Trophoblast cell (in vitro differentiated cells and primary cell): ENCODE measurements at regions not wholly inside any gene's neighbourhood (a gene's known extent, or its start where the extent isn't known, plus 50 kb on each side); places are given as distances from the start of the nearest gene placed in this dataset.
A peak's percentile ranks its signal among the peaks of the same experiment; 100 is the strongest.

Source experiments
- DNase-seq, 2 donors: peaks; one replicate each; pipeline ENCODE4 v3.0.0-alpha.2; 2016
- H2AFZ ChIP-seq: 2 replicates; pipeline ENCODE4 v1.6.1; 2013; ENCODE audit warnings: low read length, moderate library complexity, mild to moderate bottlenecking; ENCODE audit not compliant: insufficient read depth, poor library complexity
- H2AK5ac ChIP-seq: 2 replicates; pipeline ENCODE4 v1.6.1; 2013; ENCODE audit warnings: mild to moderate bottlenecking, low read length
- H2BK120ac ChIP-seq: 2 replicates; pipeline ENCODE4 v1.6.1; 2013; ENCODE audit warnings: low read length, mild to moderate bottlenecking, moderate library complexity; ENCODE audit not compliant: insufficient read depth, poor library complexity
- H2BK12ac ChIP-seq: 2 replicates; pipeline ENCODE4 v1.6.1; 2013; ENCODE audit warnings: mild to moderate bottlenecking, low read length, moderate library complexity
- H2BK5ac ChIP-seq: 2 replicates; pipeline ENCODE4 v1.6.1; 2013; ENCODE audit warnings: low read length, low read depth, moderate library complexity, mild to moderate bottlenecking; ENCODE audit not compliant: poor library complexity
- H3K14ac ChIP-seq: 2 replicates; pipeline ENCODE4 v1.6.1; 2013; ENCODE audit warnings: mild to moderate bottlenecking, low read length
- H3K18ac ChIP-seq: 2 replicates; pipeline ENCODE4 v1.6.1; 2013; ENCODE audit warnings: mild to moderate bottlenecking, low read length
- H3K23ac ChIP-seq: 2 replicates; pipeline ENCODE4 v1.6.1; 2013; ENCODE audit warnings: low read length
- H3K27ac ChIP-seq: 2 replicates; pipeline ENCODE4 v1.5.1; 2013; ENCODE audit warnings: low read depth, mild to moderate bottlenecking, inconsistent platforms, low read length, moderate library complexity
- H3K27me3 ChIP-seq: 2 replicates; pipeline ENCODE4 v1.6.1; 2013; ENCODE audit warnings: inconsistent platforms, mild to moderate bottlenecking, low read length, moderate library complexity; ENCODE audit not compliant: insufficient read depth
- H3K36me3 ChIP-seq, 2 experiments: 1 replicate in 1 of 2; 2 replicates in 1 of 2; pipeline ENCODE4 v1.6.1; 2013; ENCODE audit warnings: low read length in 2 of 2, mild to moderate bottlenecking in 2 of 2, moderate library complexity in 1 of 2; ENCODE audit not compliant: insufficient read depth in 2 of 2, control insufficient read depth in 1 of 2
- H3K4ac ChIP-seq: 2 replicates; pipeline ENCODE4 v1.6.1; 2013; ENCODE audit warnings: low read depth, mild to moderate bottlenecking, low read length, moderate library complexity
- H3K4me1 ChIP-seq, 2 experiments: 1 replicate in 1 of 2; 2 replicates in 1 of 2; pipeline ENCODE4 v1.6.1; 2013; ENCODE audit warnings: low read length in 2 of 2, mild to moderate bottlenecking in 2 of 2, moderate library complexity in 1 of 2; ENCODE audit not compliant: insufficient read depth in 2 of 2, control insufficient read depth in 1 of 2
- H3K4me2 ChIP-seq: 2 replicates; pipeline ENCODE4 v1.6.1; 2013; ENCODE audit warnings: inconsistent platforms, mild to moderate bottlenecking, low read length, moderate library complexity
- H3K4me3 ChIP-seq: 2 replicates; pipeline ENCODE4 v1.5.1; 2013; ENCODE audit warnings: mild to moderate bottlenecking, low read depth, low read length, inconsistent platforms
- H3K79me1 ChIP-seq: one replicate; pipeline ENCODE4 v1.6.1; 2013; ENCODE audit warnings: low read length
- H3K79me2 ChIP-seq: 2 replicates; pipeline ENCODE4 v1.6.1; 2013; ENCODE audit warnings: low read length, mild to moderate bottlenecking; ENCODE audit not compliant: control insufficient read depth, insufficient read depth, poor library complexity
- H3K9ac ChIP-seq: 2 replicates; pipeline ENCODE4 v1.6.1; 2013; ENCODE audit warnings: mild to moderate bottlenecking, low read length
- H3K9me3 ChIP-seq: 2 replicates; pipeline ENCODE4 v1.6.1; 2013; ENCODE audit warnings: low read depth, mild to moderate bottlenecking, control low read depth, inconsistent platforms, low read length; ENCODE audit not compliant: insufficient read depth
- H4K12ac ChIP-seq: 2 replicates; pipeline ENCODE4 v1.6.1; 2013; ENCODE audit warnings: low read depth, mild to moderate bottlenecking, low read length, moderate library complexity
- H4K8ac ChIP-seq: 2 replicates; pipeline ENCODE4 v1.6.1; 2013; ENCODE audit warnings: low read depth, mild to moderate bottlenecking, low read length, moderate library complexity
- H4K91ac ChIP-seq: one replicate; pipeline ENCODE4 v1.6.1; 2013; ENCODE audit warnings: low read depth, mild to moderate bottlenecking, low read length, moderate library complexity
- WGBS: extraction: QIAGEN DNeasy Blood & Tissue Kit; methylation state at CpG from one replicate; pipeline ENCODE4 v1.1.7; 2013; ENCODE audit warnings: missing lambda C conversion rate; ENCODE audit not compliant: insufficient read length, insufficient coverage; ENCODE audit errors: extremely low coverage; 5-methylcytosine and 5-hydroxymethylcytosine counted together

DNA sequence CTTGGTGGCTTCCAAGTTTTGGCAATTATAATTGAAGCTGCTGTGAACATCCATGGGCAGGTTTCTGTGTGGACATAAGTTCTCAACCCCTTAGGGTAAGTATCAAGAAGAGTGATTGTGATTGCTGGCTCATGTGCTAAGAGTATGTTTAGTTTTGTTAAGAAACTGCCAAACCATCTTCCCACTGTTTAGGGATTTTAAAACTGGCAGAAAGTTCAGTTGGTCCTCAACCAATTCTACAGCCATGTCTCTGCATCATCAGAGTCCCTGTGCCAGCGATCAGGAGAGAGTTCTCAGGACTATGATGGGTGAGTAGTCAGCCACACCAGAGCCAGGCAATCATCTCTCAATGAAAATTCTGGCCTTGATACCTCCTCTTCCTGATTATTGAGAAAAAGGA, 193.8 kb downstream of the ZC3H11B start:
- Histone ChIP-seq H3K27ac (no peak overlapping the region), H2AFZ (no peak overlapping the region), H2AK5ac (no peak overlapping the region), H2BK5ac (no peak overlapping the region), H3K4me2 (no peak overlapping the region), H4K8ac (no peak overlapping the region), H4K91ac (no peak overlapping the region), H3K79me1 (no peaks in the 10 kb centered on the region), H3K9ac (no peak overlapping the region), H3K9me3 (no peaks in the 10 kb centered on the region), H3K18ac (no peak overlapping the region), H3K4me1 (no peaks in the 10 kb centered on the region), H4K12ac (no peak overlapping the region), H2BK120ac (no peak overlapping the region), H2BK12ac (no peak overlapping the region), H3K14ac (no peak overlapping the region), H3K4ac (no peak overlapping the region), H3K79me2 (no peaks in the 10 kb centered on the region), H3K4me3 (no peak overlapping the region), H3K36me3 (no peaks in the 10 kb centered on the region), H3K23ac (no peak overlapping the region), H3K27me3 (no peaks in the 10 kb centered on the region)
- DNase-seq: no peak
- WGBS: no CpG with 5 or more reads among the region's 1 CpG

DNA sequence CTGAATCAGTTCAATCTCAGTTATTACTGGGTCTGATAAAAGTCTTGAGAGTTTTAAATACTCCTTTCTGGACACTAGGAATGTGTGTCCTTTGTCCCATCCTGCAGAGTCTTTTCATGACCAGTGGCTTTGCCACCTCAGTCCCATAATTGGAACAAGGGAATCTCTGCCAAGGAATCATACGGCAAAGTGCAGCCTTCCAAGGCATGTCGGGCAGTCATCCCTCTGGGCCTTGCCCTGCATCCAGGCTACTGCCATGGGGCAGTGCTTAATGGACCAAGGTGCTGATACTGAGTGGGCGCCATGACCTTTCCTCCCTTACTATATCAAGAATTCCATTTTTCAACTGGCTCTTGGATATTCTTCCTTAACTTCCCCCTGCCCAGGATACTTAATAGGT, 195.3 kb downstream of the ZC3H11B start:
- Histone ChIP-seq H3K27me3 (no peaks in the 10 kb centered on the region), H3K79me2 (no peaks in the 10 kb centered on the region), H4K12ac (no peak overlapping the region), H3K27ac (no peak overlapping the region), H2BK12ac (no peak overlapping the region), H3K9ac (peak overlapping the region; percentile 60), H3K4me2 (no peak overlapping the region), H2AK5ac (no peak overlapping the region), H2BK5ac (no peak overlapping the region), H3K36me3 (no peaks in the 10 kb centered on the region), H3K79me1 (peaks cover 1% of the 10 kb centered on the region), H4K8ac (no peak overlapping the region), H2AFZ (no peak overlapping the region), H3K9me3 (no peaks in the 10 kb centered on the region), H3K18ac (no peak overlapping the region), H3K23ac (no peak overlapping the region), H3K4me1 (no peaks in the 10 kb centered on the region), H2BK120ac (no peak overlapping the region), H4K91ac (no peak overlapping the region), H3K4me3 (no peak overlapping the region), H3K14ac (no peak overlapping the region), H3K4ac (no peak overlapping the region)
- DNase-seq: no peak
- WGBS: no CpG with 5 or more reads among the region's 3 CpGs

DNA sequence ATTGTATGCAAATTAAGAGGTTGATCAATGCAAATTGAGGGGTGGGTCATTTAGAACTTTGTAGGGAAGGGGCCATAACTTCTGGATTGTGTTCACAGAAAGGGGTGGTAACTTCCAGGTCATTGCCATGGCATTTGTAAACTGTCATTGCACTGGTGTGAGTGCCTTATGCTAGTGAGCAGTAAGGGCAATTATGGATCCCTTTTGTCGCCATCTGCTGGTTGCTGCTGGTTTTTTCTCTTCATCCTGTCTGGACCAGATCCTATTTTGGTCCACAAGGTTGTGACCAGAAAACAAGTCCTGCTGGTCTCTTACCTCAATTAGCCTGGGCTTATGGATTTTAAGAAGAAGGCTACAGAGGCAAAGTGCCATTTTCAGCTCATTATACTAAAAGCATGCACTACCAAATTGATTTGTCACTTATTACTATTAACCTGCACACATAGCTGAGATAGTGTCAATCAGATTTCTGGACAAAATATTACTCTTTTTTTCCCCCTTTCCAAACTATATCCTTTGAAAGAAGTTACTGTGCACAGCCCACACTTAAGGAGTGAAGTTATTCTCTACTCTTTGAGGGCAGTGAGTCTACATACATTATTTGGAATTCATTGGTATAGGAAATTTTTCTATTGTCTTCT, 196.2 kb downstream of the ZC3H11B start:
- Histone ChIP-seq H4K91ac (no peak overlapping the region), H3K36me3 (no peaks in the 10 kb centered on the region)
- peak; percentile 62 to 87 for DNase-seq

DNA sequence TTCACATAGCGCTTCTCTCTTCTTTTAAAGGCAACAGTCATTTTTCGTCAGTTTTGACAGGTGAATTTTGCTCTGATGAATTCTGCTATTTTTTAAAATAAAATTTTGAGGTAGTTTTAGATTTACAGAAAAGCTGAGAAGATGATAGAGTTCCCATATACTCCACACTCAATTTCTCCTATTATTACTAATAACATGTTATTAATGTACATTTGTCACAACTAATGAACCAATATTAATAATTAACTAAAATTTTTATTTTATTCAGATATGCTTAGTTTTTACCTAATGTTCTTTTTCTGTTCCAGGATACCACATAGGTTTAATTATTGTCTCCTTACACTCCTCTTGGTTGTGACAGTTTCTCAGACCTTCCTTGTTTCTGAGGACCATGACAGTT, 197.0 kb downstream of the ZC3H11B start:
- H3K9me3 ChIP-seq: no peaks in the 10 kb centered on the region
- H2BK120ac ChIP-seq: no peak overlapping the region
- no peaks in the 10 kb centered on the region for H3K27me3 ChIP-seq
- H3K79me1 ChIP-seq: peaks cover 1% of the 10 kb centered on the region
- no peak for DNase-seq
- no peak overlapping the region for H2AFZ ChIP-seq
- no peak overlapping the region for H2AK5ac ChIP-seq
- no peak overlapping the region for H4K91ac ChIP-seq
- no peak overlapping the region for H3K18ac ChIP-seq
- H3K9ac ChIP-seq: no peak overlapping the region
- no peak overlapping the region for H3K23ac ChIP-seq
- no peak overlapping the region for H3K14ac ChIP-seq
- WGBS: no CpG with 5 or more reads among the region's 2 CpGs
- H3K4me1 ChIP-seq: no peaks in the 10 kb centered on the region
- H3K79me2 ChIP-seq: no peaks in the 10 kb centered on the region
- no peak overlapping the region for H3K4me3 ChIP-seq
- H3K27ac ChIP-seq: no peak overlapping the region
- H3K4me2 ChIP-seq: no peak overlapping the region
- H3K36me3 ChIP-seq: no peaks in the 10 kb centered on the region
- H2BK12ac ChIP-seq: no peak overlapping the region
- no peak overlapping the region for H3K4ac ChIP-seq
- no peak overlapping the region for H2BK5ac ChIP-seq
- H4K8ac ChIP-seq: no peak overlapping the region
- H4K12ac ChIP-seq: no peak overlapping the region

More for the DNA sequence above, 196.2 kb downstream of the ZC3H11B start:
- WGBS: no CpG with 5 or more reads among the region's 1 CpG
- H3K4me1 ChIP-seq: no peaks in the 10 kb centered on the region
- H3K23ac ChIP-seq: no peak overlapping the region
- no peak overlapping the region for H3K4me3 ChIP-seq
- no peak overlapping the region for H3K14ac ChIP-seq
- H2AFZ ChIP-seq: no peak overlapping the region
- peaks cover 1% of the 10 kb centered on the region for H3K79me1 ChIP-seq
- H3K4me2 ChIP-seq: no peak overlapping the region
- H3K27me3 ChIP-seq: no peaks in the 10 kb centered on the region
- no peak overlapping the region for H4K12ac ChIP-seq
- H3K18ac ChIP-seq: no peak overlapping the region
- H3K79me2 ChIP-seq: no peaks in the 10 kb centered on the region
- no peak overlapping the region for H3K27ac ChIP-seq
- H2BK5ac ChIP-seq: no peak overlapping the region
- no peak overlapping the region for H2AK5ac ChIP-seq
- no peaks in the 10 kb centered on the region for H3K9me3 ChIP-seq
- H3K9ac ChIP-seq: no peak overlapping the region
- no peak overlapping the region for H2BK120ac ChIP-seq
- no peak overlapping the region for H2BK12ac ChIP-seq
- H3K4ac ChIP-seq: no peak overlapping the region
- H4K8ac ChIP-seq: no peak overlapping the region
